MM.1S (cell line): ENCODE measurements at regions not wholly inside any gene's neighbourhood (a gene's known extent, or its start where the extent isn't known, plus 50 kb on each side); places are given as distances from the start of the nearest gene placed in this dataset.

ENCODE experiments used
- DNase-seq: peaks from one replicate; pipeline ENCODE4 v3.0.0-alpha.2; 2015
- H2AFZ ChIP-seq: fragments of 300-600 bp; sonication (generic); 2 replicates; pipeline ENCODE4 v1.6.0; 2016; ENCODE audit warnings: antibody characterized with exemption, low read length
- H3F3A ChIP-seq: fragments of 300-600 bp; sonication (generic); 2 replicates; pipeline ENCODE4 v1.6.1; 2016; ENCODE audit warnings: mild to moderate bottlenecking, antibody characterized with exemption, low read length, moderate library complexity, mixed read lengths; ENCODE audit not compliant: insufficient read depth
- H3K27ac ChIP-seq: fragments of 300-600 bp; sonication (generic); 2 replicates; pipeline ENCODE4 v1.5.1; 2016; ENCODE audit warnings: mild to moderate bottlenecking, low read length
- H3K27me3 ChIP-seq: fragments of 300-600 bp; sonication (generic); replicated peaks from 2 replicates; pipeline ENCODE4 v1.6.0; 2016; ENCODE audit warnings: low read length; ENCODE audit not compliant: insufficient read depth
- H3K36me3 ChIP-seq: fragments of 300-600 bp; sonication (generic); replicated peaks from 2 replicates; pipeline ENCODE4 v1.6.1; 2016; ENCODE audit warnings: mild to moderate bottlenecking, low read length, mixed read lengths; ENCODE audit not compliant: insufficient read depth
- H3K4me1 ChIP-seq: fragments of 300-600 bp; sonication (generic); 2 replicates; pipeline ENCODE4 v1.6.1; 2016; ENCODE audit warnings: low read length, mixed read lengths
- H3K4me2 ChIP-seq: fragments of 300-600 bp; sonication (generic); 2 replicates; pipeline ENCODE4 v1.6.0; 2016; ENCODE audit warnings: low read depth, low read length
- H3K4me3 ChIP-seq: fragments of 300-600 bp; sonication (generic); 2 replicates; pipeline ENCODE4 v1.5.1; 2016; ENCODE audit warnings: low read length, mixed read lengths
- H3K79me2 ChIP-seq: fragments of 300-600 bp; sonication (generic); 2 replicates; pipeline ENCODE4 v1.6.1; 2016; ENCODE audit warnings: mixed run types, low read length, mixed read lengths
- H3K9ac ChIP-seq: fragments of 300-600 bp; sonication (generic); 2 replicates; pipeline ENCODE4 v1.6.1; 2016; ENCODE audit warnings: low read length, mixed read lengths
- H3K9me2 ChIP-seq: fragments of 300-600 bp; sonication (generic); replicated peaks from 2 replicates; pipeline ENCODE4 v1.6.1; 2016; ENCODE audit warnings: mild to moderate bottlenecking, low read length, mixed read lengths; ENCODE audit not compliant: insufficient read depth
- H3K9me3 ChIP-seq: fragments of 300-600 bp; sonication (generic); replicated peaks from 2 replicates; pipeline ENCODE4 v1.6.1; 2016; ENCODE audit warnings: mild to moderate bottlenecking, low read length, mixed read lengths; ENCODE audit not compliant: insufficient read depth
- H4K20me1 ChIP-seq: fragments of 300-600 bp; sonication (generic); 2 replicates; pipeline ENCODE4 v1.6.1; 2016; ENCODE audit warnings: mild to moderate bottlenecking, low read length, moderate library complexity, mixed read lengths; ENCODE audit not compliant: insufficient read depth
- CTCF ChIP-seq: fragments of 300-600 bp; sonication (generic); IDR thresholded peaks from 2 replicates; pipeline ENCODE4 v1.5.1; 2016; ENCODE audit warnings: antibody characterized with exemption, low read length, mixed read lengths
- EZH2 ChIP-seq: fragments of 300-600 bp; sonication (generic); optimal IDR thresholded peaks from 2 replicates; pipeline ENCODE3; 2017; ENCODE audit warnings: low read depth, mild to moderate bottlenecking, antibody characterized with exemption, low read length, mixed read lengths
- EZH2phosphoT487 ChIP-seq: fragments of 300-600 bp; sonication (generic); IDR thresholded peaks from 2 replicates; pipeline ENCODE4 v1.6.1; 2018; ENCODE audit warnings: antibody characterized with exemption, low read length

GRCh38 chr14:28896337-28896736, 129.8 kb downstream of the FOXG1 start:
- no peaks in the 10 kb centered on the region for H3K79me2 ChIP-seq
- no peak overlapping the region for H3K4me2 ChIP-seq
- no peak overlapping the region for H3K9ac ChIP-seq
- TF ChIP-seq CTCF (no peak), EZH2 (no peak), EZH2phosphoT487 (no peak)
- H3F3A ChIP-seq = no peaks in the 10 kb centered on the region
- H2AFZ ChIP-seq = no peak overlapping the region
- H4K20me1 ChIP-seq = no peaks in the 10 kb centered on the region
- no peaks in the 10 kb centered on the region for H3K9me2 ChIP-seq
- DNase-seq = no peak
- no peaks in the 10 kb centered on the region for H3K27me3 ChIP-seq
- no peak overlapping the region for H3K27ac ChIP-seq
- H3K9me3 ChIP-seq = no peaks in the 10 kb centered on the region
- H3K36me3 ChIP-seq = no peaks in the 10 kb centered on the region
- H3K4me3 ChIP-seq = no peak overlapping the region
- H3K4me1 ChIP-seq = no peaks in the 10 kb centered on the region

GRCh38 chr14:28901631-28902030, 135.0 kb downstream of the FOXG1 start:
- no peaks in the 10 kb centered on the region for H3K4me1 ChIP-seq
- no peaks in the 10 kb centered on the region for H3F3A ChIP-seq
- no peaks in the 10 kb centered on the region for H3K27me3 ChIP-seq
- H3K9ac ChIP-seq = no peak overlapping the region
- H3K79me2 ChIP-seq = no peaks in the 10 kb centered on the region
- no peak overlapping the region for H3K27ac ChIP-seq
- no peak overlapping the region for H3K4me3 ChIP-seq
- no peaks in the 10 kb centered on the region for H3K36me3 ChIP-seq
- H4K20me1 ChIP-seq = no peaks in the 10 kb centered on the region
- no peak overlapping the region for H2AFZ ChIP-seq
- TF ChIP-seq EZH2phosphoT487 (no peak), CTCF (no peak), EZH2 (no peak)
- H3K4me2 ChIP-seq = no peak overlapping the region
- H3K9me2 ChIP-seq = no peaks in the 10 kb centered on the region
- H3K9me3 ChIP-seq = no peaks in the 10 kb centered on the region
- no peak for DNase-seq

- H3K4me1 ChIP-seq = no peaks in the 10 kb centered on the region
- H3K9ac ChIP-seq = no peak overlapping the region
- H3K36me3 ChIP-seq = no peaks in the 10 kb centered on the region
- H3K79me2 ChIP-seq = no peaks in the 10 kb centered on the region
- no peaks in the 10 kb centered on the region for H3K9me3 ChIP-seq
- H3K4me2 ChIP-seq = no peak overlapping the region
- no peaks in the 10 kb centered on the region for H3F3A ChIP-seq
- H2AFZ ChIP-seq = no peak overlapping the region
- no peaks in the 10 kb centered on the region for H4K20me1 ChIP-seq
- H3K27ac ChIP-seq = no peak overlapping the region
- TF ChIP-seq EZH2 (no peak), EZH2phosphoT487 (no peak), CTCF (no peak)
- no peaks in the 10 kb centered on the region for H3K9me2 ChIP-seq
- no peaks in the 10 kb centered on the region for H3K27me3 ChIP-seq
- no peak for DNase-seq
- no peak overlapping the region for H3K4me3 ChIP-seq
These were observed 136.3 kb downstream of the FOXG1 start for GRCh38 chr14:28902930-28903329.
